ENCODE measurements at regions not wholly inside any gene's neighbourhood (a gene's known extent, or its start where the extent isn't known, plus 50 kb on each side); places are given as distances from the start of the nearest gene placed in this dataset.

GRCh38 chr3:191030491-191030890 is 168.0 kb upstream of the GMNC start:
- ChIA-PET CTCF (interaction anchor here (1.4 to 1.9 kb wide), 2 partner anchors 20 to 146 kb away, joined by 5 to 8 read pairs; no protein-coding TSS in a partner anchor), POLR2A (no interaction called here)
- Histone ChIP-seq H2AFZ (ENCODE audit: low read depth) (no peak overlapping the region), H3K4me1 (ENCODE audit: control insufficient read depth in 1 of 2, insufficient read depth in 2 of 2, low read depth in 1 of 2, low read length in 1 of 2) (no peaks in the 10 kb centered on the region), H3K4me2 (no peak overlapping the region), H3K9ac (no peak overlapping the region), H3K27ac (ENCODE audit: low read depth in 2 of 2, low read length in 1 of 2) (no peak overlapping the region), H3K4me3 (ENCODE audit: low read depth in 2 of 2, low read length in 1 of 2) (no peak overlapping the region), H3K27me3 (ENCODE audit: insufficient read depth) (no peaks in the 10 kb centered on the region), H3F3A (replicated peaks; ENCODE audit: insufficient read depth) (no peaks in the 10 kb centered on the region), H3K9me2 (no peaks in the 10 kb centered on the region), H3K79me2 (ENCODE audit: insufficient read depth) (no peaks in the 10 kb centered on the region), H3K9me3 (no peaks in the 10 kb centered on the region), H3K36me3 (replicated peaks in 1 of 2; ENCODE audit: control insufficient read depth in 1 of 2, insufficient read depth in 2 of 2, low read length in 1 of 2) (no peaks in the 10 kb centered on the region), H4K20me1 (ENCODE audit: insufficient read depth) (no peaks in the 10 kb centered on the region)
- TF ChIP-seq USF1 (IDR thresholded peaks at IDR 0.05; ENCODE audit: borderline replicate concordance, low read depth) (no peak), TAF1 (IDR thresholded peaks at IDR 0.05; ENCODE audit: borderline replicate concordance, low read depth, low read length) (no peak), IRF3 (IDR thresholded peaks at IDR 0.05; ENCODE audit: low read depth, low read length) (no peak)
- 9% methylated on average over 3 of the region's 3 CpGs for WGBS (ENCODE audit: low lambda C conversion rate)
- no peak for DNase-seq

DNA sequence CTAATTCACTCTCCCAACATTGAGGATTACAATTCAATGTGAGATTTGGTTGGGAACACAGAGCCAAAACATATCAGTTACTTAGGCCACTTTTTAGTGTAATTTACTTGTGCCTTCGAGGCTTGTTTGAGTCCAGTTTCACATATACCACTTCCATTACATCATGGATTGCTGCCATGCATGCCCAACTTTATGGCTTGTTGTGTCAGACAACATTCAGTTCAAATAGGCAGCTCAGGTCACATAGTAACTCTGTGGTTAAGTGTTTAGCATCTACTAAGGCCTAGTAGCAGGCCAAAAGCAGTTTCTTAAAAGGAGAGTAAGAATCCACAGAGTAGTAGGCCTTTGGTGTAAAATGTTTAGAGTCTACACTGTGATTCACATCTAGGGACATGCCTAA is 164.3 kb upstream of the GMNC start:
- CTCF ChIA-PET, result interaction anchor here (0.6 kb wide), 1 partner anchor 555 kb away, joined by 3 read pairs; no protein-coding TSS in a partner anchor

More for the DNA sequence above, 164.3 kb upstream of the GMNC start:
- Histone ChIP-seq H4K20me1 (ENCODE audit: insufficient read depth) (no peaks in the 10 kb centered on the region), H2AFZ (ENCODE audit: low read depth) (no peak overlapping the region), H3K4me1 (ENCODE audit: control insufficient read depth in 1 of 2, insufficient read depth in 2 of 2, low read depth in 1 of 2, low read length in 1 of 2) (no peaks in the 10 kb centered on the region), H3K36me3 (replicated peaks in 1 of 2; ENCODE audit: control insufficient read depth in 1 of 2, insufficient read depth in 2 of 2, low read length in 1 of 2) (no peaks in the 10 kb centered on the region), H3K9me2 (no peaks in the 10 kb centered on the region), H3K9ac (no peak overlapping the region), H3K79me2 (ENCODE audit: insufficient read depth) (no peaks in the 10 kb centered on the region), H3F3A (replicated peaks; ENCODE audit: insufficient read depth) (no peaks in the 10 kb centered on the region), H3K4me3 (ENCODE audit: low read depth in 2 of 2, low read length in 1 of 2) (no peak overlapping the region), H3K27ac (ENCODE audit: low read depth in 2 of 2, low read length in 1 of 2) (no peak overlapping the region), H3K9me3 (no peaks in the 10 kb centered on the region), H3K27me3 (ENCODE audit: insufficient read depth) (no peaks in the 10 kb centered on the region), H3K4me2 (no peak overlapping the region)
- POLR2A ChIA-PET, result no interaction called here
- 7% methylated on average over 1 of the region's 1 CpG for WGBS (ENCODE audit: low lambda C conversion rate)
- TF ChIP-seq, protein P1, sequence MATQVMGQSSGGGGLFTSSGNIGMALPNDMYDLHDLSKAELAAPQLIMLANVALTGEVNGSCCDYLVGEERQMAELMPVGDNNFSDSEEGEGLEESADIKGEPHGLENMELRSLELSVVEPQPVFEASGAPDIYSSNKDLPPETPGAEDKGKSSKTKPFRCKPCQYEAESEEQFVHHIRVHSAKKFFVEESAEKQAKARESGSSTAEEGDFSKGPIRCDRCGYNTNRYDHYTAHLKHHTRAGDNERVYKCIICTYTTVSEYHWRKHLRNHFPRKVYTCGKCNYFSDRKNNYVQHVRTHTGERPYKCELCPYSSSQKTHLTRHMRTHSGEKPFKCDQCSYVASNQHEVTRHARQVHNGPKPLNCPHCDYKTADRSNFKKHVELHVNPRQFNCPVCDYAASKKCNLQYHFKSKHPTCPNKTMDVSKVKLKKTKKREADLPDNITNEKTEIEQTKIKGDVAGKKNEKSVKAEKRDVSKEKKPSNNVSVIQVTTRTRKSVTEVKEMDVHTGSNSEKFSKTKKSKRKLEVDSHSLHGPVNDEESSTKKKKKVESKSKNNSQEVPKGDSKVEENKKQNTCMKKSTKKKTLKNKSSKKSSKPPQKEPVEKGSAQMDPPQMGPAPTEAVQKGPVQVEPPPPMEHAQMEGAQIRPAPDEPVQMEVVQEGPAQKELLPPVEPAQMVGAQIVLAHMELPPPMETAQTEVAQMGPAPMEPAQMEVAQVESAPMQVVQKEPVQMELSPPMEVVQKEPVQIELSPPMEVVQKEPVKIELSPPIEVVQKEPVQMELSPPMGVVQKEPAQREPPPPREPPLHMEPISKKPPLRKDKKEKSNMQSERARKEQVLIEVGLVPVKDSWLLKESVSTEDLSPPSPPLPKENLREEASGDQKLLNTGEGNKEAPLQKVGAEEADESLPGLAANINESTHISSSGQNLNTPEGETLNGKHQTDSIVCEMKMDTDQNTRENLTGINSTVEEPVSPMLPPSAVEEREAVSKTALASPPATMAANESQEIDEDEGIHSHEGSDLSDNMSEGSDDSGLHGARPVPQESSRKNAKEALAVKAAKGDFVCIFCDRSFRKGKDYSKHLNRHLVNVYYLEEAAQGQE (IDR thresholded peaks at IDR 0.05; ENCODE audit: low read depth, low read length), result no peak
- no peak for TF ChIP-seq CTCF (IDR thresholded peaks at IDR 0.05)
- TF ChIP-seq JUND (IDR thresholded peaks at IDR 0.05), result no peak
- TF ChIP-seq NRF1 (IDR thresholded peaks at IDR 0.05; ENCODE audit: low read depth, low read length), result no peak
- TF ChIP-seq MEF2A (IDR thresholded peaks at IDR 0.05; ENCODE audit: borderline replicate concordance, low read depth), result no peak
- no peak for TF ChIP-seq TEAD4 (IDR thresholded peaks at IDR 0.05; ENCODE audit: borderline replicate concordance, insufficient read depth)
- no peak for TF ChIP-seq RCOR1 (IDR thresholded peaks at IDR 0.05; ENCODE audit: low read length)
- no peak for DNase-seq
